ENCODE measurements at regions not wholly inside any gene's neighbourhood (a gene's known extent, or its start where the extent isn't known, plus 50 kb on each side); places are given as distances from the start of the nearest gene placed in this dataset.

- ChIA-PET CTCF (interaction anchor here (0.7 to 2.2 kb wide), 2 partner anchors 97 to 217 kb away, joined by 3 to 7 read pairs; no protein-coding TSS in a partner anchor), POLR2A (no interaction called here)
- Mint-ChIP-seq H3K9me3 (ENCODE audit: unreplicated experiment) (no peaks in the 10 kb centered on the region), H3K36me3 (ENCODE audit: insufficient read depth, unreplicated experiment) (no peaks in the 10 kb centered on the region), H3K4me3 (ENCODE audit: unreplicated experiment) (no peak overlapping the region), H3K4me1 (ENCODE audit: low read depth, unreplicated experiment) (no peaks in the 10 kb centered on the region), H3K27me3 (ENCODE audit: insufficient read depth, unreplicated experiment) (no peaks in the 10 kb centered on the region), H3K27ac (ENCODE audit: unreplicated experiment) (no peak overlapping the region)
- intact Hi-C loops (cut with micrococcal nuclease; ENCODE audit: unreplicated experiment) = no loop called here
- no TSS peak for BruUV-seq (replicated peaks)
- H3K27me3 ChIP-seq (replicated peaks; ENCODE audit: control insufficient read depth, insufficient read depth, low read length) = no peaks in the 10 kb centered on the region
- no peak for TF ChIP-seq CTCF (IDR thresholded peaks at IDR 0.05; ENCODE audit: insufficient read depth in 1 of 2, low read depth in 1 of 2, low read length in 1 of 2, severe bottlenecking in 1 of 2, unreplicated experiment in 1 of 2)
- H3K36me3 ChIP-seq (ENCODE audit: control insufficient read depth, insufficient read depth, low read length) = no peaks in the 10 kb centered on the region
- no peaks in the 10 kb centered on the region for H3K9me3 ChIP-seq
- H3K4me3 ChIP-seq (ENCODE audit: low read depth, low read length) = no peak overlapping the region
- DNase-seq = no peak
- H3K4me1 ChIP-seq = no peaks in the 10 kb centered on the region
Measured at GRCh38 chr15:79378394-79379109, 53.6 kb upstream of the MINAR1 start.

GRCh38 chr15:79380755-79381497 is 51.2 kb upstream of the MINAR1 start:
- Mint-ChIP-seq H3K4me1 (ENCODE audit: low read depth, unreplicated experiment) (no peaks in the 10 kb centered on the region), H3K27ac (ENCODE audit: unreplicated experiment) (no peak overlapping the region), H3K4me3 (ENCODE audit: unreplicated experiment) (no peak overlapping the region), H3K27me3 (ENCODE audit: insufficient read depth, unreplicated experiment) (no peaks in the 10 kb centered on the region), H3K9me3 (ENCODE audit: unreplicated experiment) (no peaks in the 10 kb centered on the region), H3K36me3 (ENCODE audit: insufficient read depth, unreplicated experiment) (no peaks in the 10 kb centered on the region)
- POLR2A ChIA-PET = no interaction called here
- BruUV-seq (replicated peaks) = no TSS peak
- H3K9me3 ChIP-seq = no peaks in the 10 kb centered on the region
- no peaks in the 10 kb centered on the region for H3K4me1 ChIP-seq
- no peaks in the 10 kb centered on the region for H3K27me3 ChIP-seq (replicated peaks; ENCODE audit: control insufficient read depth, insufficient read depth, low read length)
- CTCF ChIA-PET = interaction anchor here (0.8 to 4.1 kb wide), 9 partner anchors 13 to 472 kb away, joined by 3 to 80 read pairs (median 4); partner anchors contain the start of gene TMED3
- intact Hi-C loops (cut with micrococcal nuclease; ENCODE audit: unreplicated experiment) = loop anchor here (1.0 to 5.0 kb wide), 4 partner anchors 215 to 791 kb away; no protein-coding TSS in a partner anchor
- no peak overlapping the region for H3K4me3 ChIP-seq (ENCODE audit: low read depth, low read length)
- H3K36me3 ChIP-seq (ENCODE audit: control insufficient read depth, insufficient read depth, low read length) = no peaks in the 10 kb centered on the region
- TF ChIP-seq CTCF (IDR thresholded peaks at IDR 0.05; ENCODE audit: insufficient read depth in 1 of 2, low read depth in 1 of 2, low read length in 1 of 2, severe bottlenecking in 1 of 2, unreplicated experiment in 1 of 2) = peak; percentile 65 to 76
- peak; percentile 68 to 78 for DNase-seq

DNA sequence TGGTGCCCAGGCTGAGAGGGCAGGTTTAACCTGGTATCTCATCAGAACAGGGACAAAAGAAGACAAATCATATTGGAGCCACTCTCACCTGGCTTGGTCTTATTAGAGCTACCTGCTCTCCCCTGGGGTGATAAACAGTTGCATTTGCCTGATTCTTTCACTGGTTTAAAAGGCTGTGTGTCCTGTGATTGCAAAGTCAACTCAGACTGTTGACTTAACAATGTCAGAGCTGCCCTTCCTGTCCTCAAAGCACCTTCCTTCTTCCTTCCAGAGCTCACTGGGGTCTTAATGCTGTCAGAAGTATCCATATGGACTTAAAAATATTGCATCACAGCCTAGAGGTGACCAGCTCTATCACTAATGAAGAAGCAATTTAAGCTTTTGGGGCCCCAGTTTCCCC is 50.5 kb upstream of the MINAR1 start:
- CTCF ChIA-PET = interaction anchor here (1.2 to 4.1 kb wide), 6 partner anchors 16 to 472 kb away, joined by 3 to 80 read pairs (median 10); no protein-coding TSS in a partner anchor

More for the DNA sequence above, 50.5 kb upstream of the MINAR1 start:
- POLR2A ChIA-PET = no interaction called here
- Mint-ChIP-seq H3K4me1 (ENCODE audit: low read depth, unreplicated experiment) (no peaks in the 10 kb centered on the region), H3K36me3 (ENCODE audit: insufficient read depth, unreplicated experiment) (no peaks in the 10 kb centered on the region), H3K9me3 (ENCODE audit: unreplicated experiment) (no peaks in the 10 kb centered on the region), H3K4me3 (ENCODE audit: unreplicated experiment) (no peak overlapping the region), H3K27me3 (ENCODE audit: insufficient read depth, unreplicated experiment) (no peaks in the 10 kb centered on the region), H3K27ac (ENCODE audit: unreplicated experiment) (no peak overlapping the region)
- no peaks in the 10 kb centered on the region for H3K4me1 ChIP-seq
- no peaks in the 10 kb centered on the region for H3K36me3 ChIP-seq (ENCODE audit: control insufficient read depth, insufficient read depth, low read length)
- H3K9me3 ChIP-seq = no peaks in the 10 kb centered on the region
- no peak for TF ChIP-seq CTCF (IDR thresholded peaks at IDR 0.05; ENCODE audit: insufficient read depth in 1 of 2, low read depth in 1 of 2, low read length in 1 of 2, severe bottlenecking in 1 of 2, unreplicated experiment in 1 of 2)
- intact Hi-C loops (cut with micrococcal nuclease; ENCODE audit: unreplicated experiment) = loop anchor here (1.0 to 5.0 kb wide), 4 partner anchors 215 to 791 kb away; no protein-coding TSS in a partner anchor
- no peak overlapping the region for H3K4me3 ChIP-seq (ENCODE audit: low read depth, low read length)
- no TSS peak for BruUV-seq (replicated peaks)
- H3K27me3 ChIP-seq (replicated peaks; ENCODE audit: control insufficient read depth, insufficient read depth, low read length) = no peaks in the 10 kb centered on the region
- no peak for DNase-seq

Measured in Caco-2 (cell line).